ENCODE measurements at regions not wholly inside any gene's neighbourhood (a gene's known extent, or its start where the extent isn't known, plus 50 kb on each side); places are given as distances from the start of the nearest gene placed in this dataset.

DNA sequence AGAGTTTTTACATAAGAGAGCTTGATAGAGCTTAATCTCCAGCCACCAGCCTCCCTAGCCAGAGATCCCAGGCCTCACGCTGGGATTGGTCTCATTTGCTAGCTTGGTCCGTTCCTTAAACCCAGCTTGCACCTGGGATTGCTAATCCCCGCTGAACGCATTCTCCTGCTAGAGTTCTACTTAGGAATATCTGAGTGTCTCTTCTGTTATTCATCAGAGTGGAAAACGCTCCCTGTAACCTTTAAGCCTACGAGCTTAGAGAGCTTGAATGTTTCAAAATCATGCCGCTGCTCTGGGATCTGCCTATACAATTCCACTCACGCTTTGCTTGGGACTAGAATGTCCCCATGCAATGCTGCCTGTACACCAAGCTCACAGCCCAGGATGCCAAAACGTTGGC is 201.8 kb downstream of the NSG2 start:
- intact Hi-C loops (cut with micrococcal nuclease), result no loop called here

DNA sequence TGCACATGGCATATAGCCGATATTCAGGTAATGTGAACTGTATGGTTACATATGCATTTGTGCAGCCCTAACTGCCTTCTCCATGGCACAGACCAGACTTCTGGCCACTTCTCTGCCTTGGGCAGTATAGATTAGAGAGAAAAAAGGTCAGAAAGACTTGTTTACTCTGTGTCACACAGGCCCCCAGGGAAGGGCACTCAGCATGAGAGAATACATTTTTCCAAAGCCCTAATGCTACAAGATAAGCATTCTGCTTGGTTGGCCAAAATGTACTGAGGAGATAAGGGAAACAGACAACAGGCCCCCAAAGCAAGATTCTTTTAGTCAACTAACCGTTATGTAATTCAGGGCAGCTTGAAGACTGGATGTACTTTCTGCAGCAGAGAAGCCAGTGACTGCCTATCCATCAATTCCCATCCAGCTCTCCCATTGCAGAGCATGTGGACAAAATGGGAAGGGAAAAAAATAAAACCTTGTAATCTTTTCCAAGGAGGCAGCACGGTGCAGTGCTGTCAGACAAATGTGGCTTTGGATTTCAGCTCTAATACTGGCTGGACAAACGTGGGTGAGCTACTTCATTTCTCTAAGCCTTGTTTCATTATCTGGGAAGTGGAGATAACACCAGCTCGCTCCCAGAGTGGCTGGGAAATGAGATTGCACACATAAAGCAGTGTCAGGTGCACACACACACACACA is 205.9 kb downstream of the NSG2 start:
- H3K4me2 ChIP-seq (ENCODE audit: low read length), result no peak overlapping the region
- H3K27me3 ChIP-seq (ENCODE audit: insufficient read depth, low read length), result peaks cover 7% of the 10 kb centered on the region; the same call in 1 of the 2 replicates
- H3K4me3 ChIP-seq (replicated peaks in 1 of 2; ENCODE audit: low read depth in 1 of 2, low read length in 2 of 2), result no peak overlapping the region
- no peak for DNase-seq (ENCODE audit: low read depth, low spot score)
- ATAC-seq, result no peak
- ChIA-PET RAD21 (ENCODE audit: low non-redundant PET in 1 of 2, low total read pairs in 2 of 2, uncharacterized antibody in 2 of 2, unreplicated experiment in 2 of 2) (no interaction called here), POLR2A (no interaction called here), CTCF (no interaction called here)
- no peaks in the 10 kb centered on the region for H3K4me1 ChIP-seq (ENCODE audit: control insufficient read depth in 1 of 2, insufficient read depth in 2 of 2, low read length in 2 of 2)
- H3K36me3 ChIP-seq (ENCODE audit: control insufficient read depth in 1 of 2, insufficient read depth in 2 of 2, low read length in 2 of 2), result no peaks in the 10 kb centered on the region
- H4K20me1 ChIP-seq (ENCODE audit: insufficient read depth), result no peaks in the 10 kb centered on the region
- H3K9me2 ChIP-seq (ENCODE audit: insufficient read depth), result no peaks in the 10 kb centered on the region
- H3K9ac ChIP-seq (ENCODE audit: low read length), result no peak overlapping the region
- intact Hi-C loops (cut with micrococcal nuclease), result no loop called here
- no peak overlapping the region for H2AFZ ChIP-seq (ENCODE audit: low read depth, low read length, poor library complexity, severe bottlenecking)
- no TSS peak for BruUV-seq (replicated peaks)
- H3K9me3 ChIP-seq (ENCODE audit: control insufficient read depth in 1 of 2, insufficient read depth in 1 of 2, low read depth in 1 of 2, low read length in 2 of 2), result no peaks in the 10 kb centered on the region
- no peak overlapping the region for H3K27ac ChIP-seq (ENCODE audit: low read depth, low read length)
- no peaks in the 10 kb centered on the region for H3K79me2 ChIP-seq (ENCODE audit: insufficient read depth, low read length)
- no peak for TF ChIP-seq RAD21 (IDR thresholded peaks at IDR 0.05; ENCODE audit: low read depth)
- TF ChIP-seq EZH2 (IDR thresholded peaks at IDR 0.05), result no peak
- no peak for TF ChIP-seq POLR2AphosphoS5 (IDR thresholded peaks at IDR 0.05; ENCODE audit: low read depth, low read length)
- TF ChIP-seq ZFX (IDR thresholded peaks at IDR 0.05), result no peak
- no peak for TF ChIP-seq CBX3 (IDR thresholded peaks at IDR 0.05; ENCODE audit: low read depth)
- no peak for TF ChIP-seq ELF1 (IDR thresholded peaks at IDR 0.05; ENCODE audit: borderline replicate concordance, low read depth)
- TF ChIP-seq ZNF274 (IDR thresholded peaks at IDR 0.05; ENCODE audit: low read depth, low read length), result no peak
- no peak for TF ChIP-seq EZH2phosphoT487 (IDR thresholded peaks at IDR 0.05; ENCODE audit: borderline replicate concordance)
- TF ChIP-seq, protein P1, sequence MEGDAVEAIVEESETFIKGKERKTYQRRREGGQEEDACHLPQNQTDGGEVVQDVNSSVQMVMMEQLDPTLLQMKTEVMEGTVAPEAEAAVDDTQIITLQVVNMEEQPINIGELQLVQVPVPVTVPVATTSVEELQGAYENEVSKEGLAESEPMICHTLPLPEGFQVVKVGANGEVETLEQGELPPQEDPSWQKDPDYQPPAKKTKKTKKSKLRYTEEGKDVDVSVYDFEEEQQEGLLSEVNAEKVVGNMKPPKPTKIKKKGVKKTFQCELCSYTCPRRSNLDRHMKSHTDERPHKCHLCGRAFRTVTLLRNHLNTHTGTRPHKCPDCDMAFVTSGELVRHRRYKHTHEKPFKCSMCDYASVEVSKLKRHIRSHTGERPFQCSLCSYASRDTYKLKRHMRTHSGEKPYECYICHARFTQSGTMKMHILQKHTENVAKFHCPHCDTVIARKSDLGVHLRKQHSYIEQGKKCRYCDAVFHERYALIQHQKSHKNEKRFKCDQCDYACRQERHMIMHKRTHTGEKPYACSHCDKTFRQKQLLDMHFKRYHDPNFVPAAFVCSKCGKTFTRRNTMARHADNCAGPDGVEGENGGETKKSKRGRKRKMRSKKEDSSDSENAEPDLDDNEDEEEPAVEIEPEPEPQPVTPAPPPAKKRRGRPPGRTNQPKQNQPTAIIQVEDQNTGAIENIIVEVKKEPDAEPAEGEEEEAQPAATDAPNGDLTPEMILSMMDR (IDR thresholded peaks at IDR 0.05 in 2 of 3, conservative IDR thresholded peaks at IDR 0.05 in 1 of 3; ENCODE audit: borderline replicate concordance in 1 of 3, insufficient read depth in 1 of 3, low read depth in 2 of 3, low read length in 2 of 3), result no peak
- no peak for TF ChIP-seq TCF7L2 (IDR thresholded peaks at IDR 0.05; ENCODE audit: borderline replicate concordance, extremely low read depth, insufficient read depth, insufficient read length)
- TF ChIP-seq, protein P2, sequence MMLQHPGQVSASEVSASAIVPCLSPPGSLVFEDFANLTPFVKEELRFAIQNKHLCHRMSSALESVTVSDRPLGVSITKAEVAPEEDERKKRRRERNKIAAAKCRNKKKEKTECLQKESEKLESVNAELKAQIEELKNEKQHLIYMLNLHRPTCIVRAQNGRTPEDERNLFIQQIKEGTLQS (IDR thresholded peaks at IDR 0.05), result no peak

More for the DNA sequence above, 201.8 kb downstream of the NSG2 start:
- H3K27me3 ChIP-seq (ENCODE audit: insufficient read depth, low read length), result no peaks in the 10 kb centered on the region; the same call in 1 of the 2 replicates
- H2AFZ ChIP-seq (ENCODE audit: low read depth, low read length, poor library complexity, severe bottlenecking), result no peak overlapping the region
- ATAC-seq (no peak), DNase-seq (ENCODE audit: low read depth, low spot score) (no peak)
- H3K4me3 ChIP-seq (replicated peaks in 1 of 2; ENCODE audit: low read depth in 1 of 2, low read length in 2 of 2), result no peak overlapping the region
- H3K9me3 ChIP-seq (ENCODE audit: control insufficient read depth in 1 of 2, insufficient read depth in 1 of 2, low read depth in 1 of 2, low read length in 2 of 2), result no peaks in the 10 kb centered on the region
- no peaks in the 10 kb centered on the region for H3K9me2 ChIP-seq (ENCODE audit: insufficient read depth)
- no peak overlapping the region for H3K4me2 ChIP-seq (ENCODE audit: low read length)
- BruUV-seq (replicated peaks), result no TSS peak
- ChIA-PET CTCF (no interaction called here), RAD21 (ENCODE audit: low non-redundant PET in 1 of 2, low total read pairs in 2 of 2, uncharacterized antibody in 2 of 2, unreplicated experiment in 2 of 2) (no interaction called here), POLR2A (no interaction called here)
- H3K9ac ChIP-seq (ENCODE audit: low read length), result no peak overlapping the region
- no peaks in the 10 kb centered on the region for H3K4me1 ChIP-seq (ENCODE audit: control insufficient read depth in 1 of 2, insufficient read depth in 2 of 2, low read length in 2 of 2)
- TF ChIP-seq EGR1 (IDR thresholded peaks at IDR 0.05; ENCODE audit: low read depth) (no peak), ZFX (IDR thresholded peaks at IDR 0.05) (no peak)
- TF ChIP-seq, protein P3, sequence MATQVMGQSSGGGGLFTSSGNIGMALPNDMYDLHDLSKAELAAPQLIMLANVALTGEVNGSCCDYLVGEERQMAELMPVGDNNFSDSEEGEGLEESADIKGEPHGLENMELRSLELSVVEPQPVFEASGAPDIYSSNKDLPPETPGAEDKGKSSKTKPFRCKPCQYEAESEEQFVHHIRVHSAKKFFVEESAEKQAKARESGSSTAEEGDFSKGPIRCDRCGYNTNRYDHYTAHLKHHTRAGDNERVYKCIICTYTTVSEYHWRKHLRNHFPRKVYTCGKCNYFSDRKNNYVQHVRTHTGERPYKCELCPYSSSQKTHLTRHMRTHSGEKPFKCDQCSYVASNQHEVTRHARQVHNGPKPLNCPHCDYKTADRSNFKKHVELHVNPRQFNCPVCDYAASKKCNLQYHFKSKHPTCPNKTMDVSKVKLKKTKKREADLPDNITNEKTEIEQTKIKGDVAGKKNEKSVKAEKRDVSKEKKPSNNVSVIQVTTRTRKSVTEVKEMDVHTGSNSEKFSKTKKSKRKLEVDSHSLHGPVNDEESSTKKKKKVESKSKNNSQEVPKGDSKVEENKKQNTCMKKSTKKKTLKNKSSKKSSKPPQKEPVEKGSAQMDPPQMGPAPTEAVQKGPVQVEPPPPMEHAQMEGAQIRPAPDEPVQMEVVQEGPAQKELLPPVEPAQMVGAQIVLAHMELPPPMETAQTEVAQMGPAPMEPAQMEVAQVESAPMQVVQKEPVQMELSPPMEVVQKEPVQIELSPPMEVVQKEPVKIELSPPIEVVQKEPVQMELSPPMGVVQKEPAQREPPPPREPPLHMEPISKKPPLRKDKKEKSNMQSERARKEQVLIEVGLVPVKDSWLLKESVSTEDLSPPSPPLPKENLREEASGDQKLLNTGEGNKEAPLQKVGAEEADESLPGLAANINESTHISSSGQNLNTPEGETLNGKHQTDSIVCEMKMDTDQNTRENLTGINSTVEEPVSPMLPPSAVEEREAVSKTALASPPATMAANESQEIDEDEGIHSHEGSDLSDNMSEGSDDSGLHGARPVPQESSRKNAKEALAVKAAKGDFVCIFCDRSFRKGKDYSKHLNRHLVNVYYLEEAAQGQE (IDR thresholded peaks at IDR 0.05; ENCODE audit: low read depth), result no peak
- no peaks in the 10 kb centered on the region for H3K79me2 ChIP-seq (ENCODE audit: insufficient read depth, low read length)
- no peaks in the 10 kb centered on the region for H4K20me1 ChIP-seq (ENCODE audit: insufficient read depth)
- H3K27ac ChIP-seq (ENCODE audit: low read depth, low read length), result no peak overlapping the region
- no peaks in the 10 kb centered on the region for H3K36me3 ChIP-seq (ENCODE audit: control insufficient read depth in 1 of 2, insufficient read depth in 2 of 2, low read length in 2 of 2)

Data from HCT116 (cell line).